ENCODE measurements at regions not wholly inside any gene's neighbourhood (a gene's known extent, or its start where the extent isn't known, plus 50 kb on each side); places are given as distances from the start of the nearest gene placed in this dataset.

- Histone ChIP-seq H3K4me1 (no peaks in the 10 kb centered on the region), H3K36me3 (no peaks in the 10 kb centered on the region), H3K27me3 (ENCODE audit: low read depth) (no peaks in the 10 kb centered on the region), H3K27ac (no peak overlapping the region), H3K9me3 (no peaks in the 10 kb centered on the region), H3K4me3 (no peak overlapping the region)
- intact Hi-C loops (cut with DNase I): no loop called here
- ATAC-seq (no peak), DNase-seq (no peak)
- no peak for TF ChIP-seq CTCF (IDR thresholded peaks at IDR 0.05)
These were observed 192.2 kb upstream of the AKR1E2 start for GRCh38 chr10:4633776-4634175.

- Histone ChIP-seq H3K36me3 (no peaks in the 10 kb centered on the region), H3K4me1 (no peaks in the 10 kb centered on the region), H3K4me3 (no peak overlapping the region), H3K9me3 (no peaks in the 10 kb centered on the region), H3K27ac (no peak overlapping the region), H3K27me3 (ENCODE audit: low read depth) (no peaks in the 10 kb centered on the region)
- DNase-seq: no peak
- ATAC-seq: no peak
- no peak for TF ChIP-seq CTCF (IDR thresholded peaks at IDR 0.05)
- intact Hi-C loops (cut with DNase I): no loop called here
These were observed 192.8 kb upstream of the AKR1E2 start for GRCh38 chr10:4633186-4633585.

- DNase-seq (no peak), ATAC-seq (no peak)
- no peaks in the 10 kb centered on the region for H3K9me3 ChIP-seq
- H3K27me3 ChIP-seq (ENCODE audit: low read depth): no peaks in the 10 kb centered on the region
- H3K36me3 ChIP-seq: no peaks in the 10 kb centered on the region
- H3K27ac ChIP-seq: no peak overlapping the region
- no peak for TF ChIP-seq CTCF (IDR thresholded peaks at IDR 0.05)
- no peak overlapping the region for H3K4me3 ChIP-seq
- intact Hi-C loops (cut with DNase I): no loop called here
- no peaks in the 10 kb centered on the region for H3K4me1 ChIP-seq
These were observed 193.2 kb upstream of the AKR1E2 start for GRCh38 chr10:4632757-4633156.

- no peak for TF ChIP-seq CTCF (IDR thresholded peaks at IDR 0.05)
- no peaks in the 10 kb centered on the region for H3K36me3 ChIP-seq
- DNase-seq (no peak), ATAC-seq (no peak)
- intact Hi-C loops (cut with DNase I): no loop called here
- no peaks in the 10 kb centered on the region for H3K27me3 ChIP-seq (ENCODE audit: low read depth)
- no peak overlapping the region for H3K27ac ChIP-seq
- H3K4me1 ChIP-seq: no peaks in the 10 kb centered on the region
- no peak overlapping the region for H3K4me3 ChIP-seq
- H3K9me3 ChIP-seq: peaks cover 5% of the 10 kb centered on the region
These were observed 199.1 kb upstream of the AKR1E2 start for GRCh38 chr10:4626919-4627318.

- no peaks in the 10 kb centered on the region for H3K27me3 ChIP-seq (ENCODE audit: low read depth)
- no peaks in the 10 kb centered on the region for H3K36me3 ChIP-seq
- DNase-seq: no peak
- intact Hi-C loops (cut with DNase I): no loop called here
- H3K27ac ChIP-seq: no peak overlapping the region
- no peak for ATAC-seq
- H3K4me1 ChIP-seq: no peaks in the 10 kb centered on the region
- H3K4me3 ChIP-seq: no peak overlapping the region
- peaks cover 5% of the 10 kb centered on the region for H3K9me3 ChIP-seq
- no peak for TF ChIP-seq CTCF (IDR thresholded peaks at IDR 0.05)
These were observed 202.1 kb upstream of the AKR1E2 start for GRCh38 chr10:4623757-4624420.

Measured in lower lobe of right lung (tissue), 2 donors.